ENCODE measurements at regions not wholly inside any gene's neighbourhood (a gene's known extent, or its start where the extent isn't known, plus 50 kb on each side); places are given as distances from the start of the nearest gene placed in this dataset.

DNA sequence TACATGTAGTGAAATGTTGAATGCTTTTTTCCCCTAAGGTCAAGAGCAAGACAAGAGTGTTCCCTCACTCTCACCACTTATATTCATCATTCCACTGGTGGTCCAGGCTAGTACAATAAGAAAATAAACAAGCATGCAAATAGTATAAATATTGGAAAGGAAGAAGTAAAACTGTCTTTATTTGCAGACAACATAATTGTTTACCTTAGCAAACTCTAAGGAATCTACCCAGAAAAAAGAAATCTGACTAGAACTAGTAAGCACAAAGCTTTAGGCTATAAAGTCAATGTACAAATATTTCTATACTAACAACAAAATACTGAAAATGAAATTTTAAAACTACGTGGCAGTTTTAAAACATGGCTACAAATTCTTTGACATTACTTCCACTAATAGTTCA is 101.7 kb downstream of the CYB561 start:
- TF ChIP-seq SPI1 (IDR thresholded peaks at IDR 0.05; ENCODE audit: low read depth, low read length) (no peak), TAF1 (IDR thresholded peaks at IDR 0.05; ENCODE audit: low read depth, low read length) (no peak), POLR2A (IDR thresholded peaks at IDR 0.05; ENCODE audit: low read depth, low read length) (no peak)
